ENCODE measurements at regions not wholly inside any gene's neighbourhood (a gene's known extent, or its start where the extent isn't known, plus 50 kb on each side); places are given as distances from the start of the nearest gene placed in this dataset.
"Not testable (repeated sequence)": the region's sequence is repeated elsewhere in the genome, so short reads cannot be mapped to it uniquely, and the experiment has no call there.

GRCh38 chr6:16891110-16891509, 129.8 kb upstream of the ATXN1 start:
- H3K27ac Mint-ChIP-seq, DNase-seq, H3K36me3 Mint-ChIP-seq, H3K4me1 Mint-ChIP-seq, H3K4me3 Mint-ChIP-seq, H3K9me3 Mint-ChIP-seq: not testable (repeated sequence)
- peaks cover 2 to 16% (median 7%) of the 10 kb centered on the region in 3 donors for H3K27me3 Mint-ChIP-seq (ENCODE audit: low read depth in 3 of 3)

DNA sequence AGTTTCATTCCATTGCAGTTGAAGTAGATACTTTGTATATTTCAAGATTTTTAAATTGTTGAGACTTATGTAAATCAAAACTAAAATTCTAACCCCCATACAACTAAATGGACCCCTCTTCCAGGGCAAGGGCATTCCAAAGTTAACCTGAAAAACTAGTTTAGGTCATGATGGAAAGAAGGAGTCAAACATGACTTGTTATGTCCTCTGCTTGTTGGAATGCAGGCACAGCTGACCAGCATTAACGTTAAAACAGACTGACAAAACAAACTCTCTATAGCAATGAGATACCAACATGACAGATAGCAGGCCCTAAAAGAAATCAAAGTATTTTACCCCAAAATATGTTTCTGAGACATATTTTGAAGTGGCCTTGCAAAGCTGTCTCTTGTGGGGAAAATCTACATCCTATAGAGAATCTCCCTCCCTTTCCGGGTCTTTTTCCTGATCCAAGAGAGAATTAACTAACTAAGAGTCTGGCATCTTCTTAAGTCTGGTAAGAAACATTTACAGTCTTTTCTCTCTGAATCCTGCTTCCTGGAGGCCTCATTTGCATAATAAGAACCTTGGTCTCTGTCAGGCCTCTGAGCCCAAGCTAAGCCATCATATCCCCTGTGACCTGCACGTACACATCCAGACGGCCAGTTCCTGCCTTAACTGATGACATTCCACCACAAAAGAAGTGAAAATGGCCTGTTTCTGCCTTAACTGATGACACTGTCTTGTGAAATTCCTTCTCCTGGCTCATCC, 124.3 kb upstream of the ATXN1 start:
- Mint-ChIP-seq H3K36me3 (no peaks in the 10 kb centered on the region), H3K9me3 (no peaks in the 10 kb centered on the region), H3K27ac (no peak overlapping the region), H3K4me3 (no peak overlapping the region), H3K4me1 (no peaks in the 10 kb centered on the region), H3K27me3 (ENCODE audit: low read depth in 3 of 3) (peaks cover 2 to 7% (median 3%) of the 10 kb centered on the region in 3 donors)
- DNase-seq, result no peak

- DNase-seq, result no peak
- no peaks in the 10 kb centered on the region for H3K4me1 Mint-ChIP-seq
- no peaks in the 10 kb centered on the region for H3K36me3 Mint-ChIP-seq
- H3K9me3 Mint-ChIP-seq, result no peaks in the 10 kb centered on the region
- H3K4me3 Mint-ChIP-seq, result no peak overlapping the region
- peaks cover 4 to 14% (median 5%) of the 10 kb centered on the region in 3 donors for H3K27me3 Mint-ChIP-seq (ENCODE audit: low read depth in 3 of 3)
- H3K27ac Mint-ChIP-seq, result no peak overlapping the region
Measured at GRCh38 chr6:16884526-16884925, 123.3 kb upstream of the ATXN1 start.

GRCh38 chr6:16883414-16883813, 122.2 kb upstream of the ATXN1 start:
- no peak overlapping the region for H3K4me3 Mint-ChIP-seq
- peaks cover 4 to 14% (median 5%) of the 10 kb centered on the region in 3 donors for H3K27me3 Mint-ChIP-seq (ENCODE audit: low read depth in 3 of 3)
- no peak for DNase-seq
- H3K4me1 Mint-ChIP-seq, result no peaks in the 10 kb centered on the region
- peaks cover 0 to under 1% (median 0%) of the 10 kb centered on the region in 6 donors for H3K9me3 Mint-ChIP-seq
- no peak overlapping the region for H3K27ac Mint-ChIP-seq
- no peaks in the 10 kb centered on the region for H3K36me3 Mint-ChIP-seq

DNA sequence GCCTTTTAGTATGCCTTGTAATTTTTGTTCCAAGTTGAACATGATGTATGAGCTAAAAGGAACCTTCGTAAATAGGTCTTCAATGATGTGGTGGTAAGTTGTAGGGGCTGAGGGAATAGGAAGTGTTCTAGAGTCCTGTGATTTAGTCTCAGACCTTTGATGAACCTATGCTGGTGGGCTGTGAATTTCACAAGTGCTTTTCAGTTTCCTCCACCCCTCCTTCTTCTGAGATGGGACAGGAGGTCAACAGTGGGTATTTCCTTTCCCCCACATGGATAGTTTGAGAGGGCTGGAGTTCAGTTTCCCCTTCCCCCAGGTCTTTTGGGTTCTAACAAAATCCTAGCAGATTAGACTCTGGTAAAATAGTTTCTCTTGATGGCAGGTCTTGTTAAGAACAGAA, 121.0 kb upstream of the ATXN1 start:
- Mint-ChIP-seq H3K27ac (no peak overlapping the region), H3K36me3 (no peaks in the 10 kb centered on the region), H3K27me3 (ENCODE audit: low read depth in 3 of 3) (peaks cover 4 to 22% (median 10%) of the 10 kb centered on the region in 3 donors), H3K9me3 (peaks cover 0 to 3% (median 0%) of the 10 kb centered on the region in 6 donors), H3K4me1 (no peaks in the 10 kb centered on the region), H3K4me3 (no peak overlapping the region)
- DNase-seq, result no peak

DNA sequence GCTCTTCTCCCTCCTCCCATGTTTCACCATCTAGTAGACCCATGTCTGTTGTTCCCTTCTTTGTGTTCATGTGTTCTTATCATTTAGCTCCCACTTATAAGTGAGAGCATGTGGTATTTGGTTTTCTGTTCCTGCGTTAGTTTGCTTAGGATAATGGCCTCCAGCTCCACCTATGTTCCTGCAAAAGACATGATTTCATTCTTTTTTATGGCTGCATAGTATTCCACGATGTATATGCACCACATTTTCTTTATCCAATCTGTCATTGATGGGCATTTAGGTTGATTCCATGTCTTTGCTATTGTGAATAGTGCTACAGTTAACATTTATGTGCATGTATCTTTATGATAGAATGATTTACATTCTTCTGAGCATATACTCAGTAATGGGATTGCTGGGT, 115.6 kb upstream of the ATXN1 start:
- not testable (repeated sequence) for H3K36me3 Mint-ChIP-seq, H3K4me1 Mint-ChIP-seq, H3K9me3 Mint-ChIP-seq, DNase-seq, H3K4me3 Mint-ChIP-seq, H3K27ac Mint-ChIP-seq
- peaks cover 5 to 24% (median 8%) of the 10 kb centered on the region in 3 donors for H3K27me3 Mint-ChIP-seq (ENCODE audit: low read depth in 3 of 3)

GRCh38 chr6:16876201-16876600, 114.9 kb upstream of the ATXN1 start:
- H3K4me3 Mint-ChIP-seq, result no peak overlapping the region
- H3K9me3 Mint-ChIP-seq, result peaks cover 0 to 6% (median 1%) of the 10 kb centered on the region in 6 donors
- H3K27ac Mint-ChIP-seq, result no peak overlapping the region
- H3K4me1 Mint-ChIP-seq, result no peaks in the 10 kb centered on the region
- DNase-seq, result no peak
- H3K36me3 Mint-ChIP-seq, result no peaks in the 10 kb centered on the region
- peaks cover 5 to 24% (median 8%) of the 10 kb centered on the region in 3 donors for H3K27me3 Mint-ChIP-seq (ENCODE audit: low read depth in 3 of 3)

DNA sequence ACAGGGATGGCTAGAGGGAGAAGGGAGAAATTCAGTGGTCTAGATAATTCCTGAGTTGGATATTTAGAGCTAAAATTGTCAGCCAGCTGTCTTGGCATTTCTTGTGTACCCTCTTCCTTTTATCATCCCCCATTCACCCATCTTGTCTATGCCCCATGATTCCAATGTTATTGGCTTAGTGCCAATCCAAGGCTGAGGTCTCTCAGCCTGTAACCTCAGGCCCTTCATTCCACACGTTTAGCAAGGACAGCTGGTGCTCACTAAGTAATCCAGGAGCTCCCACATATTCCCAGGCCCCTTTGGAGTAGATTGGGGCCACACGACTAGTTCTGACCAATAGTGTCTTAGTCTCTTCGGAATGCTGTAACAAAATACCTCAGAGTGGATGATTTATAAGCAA, 112.4 kb upstream of the ATXN1 start:
- H3K4me1 Mint-ChIP-seq, result no peaks in the 10 kb centered on the region

GRCh38 chr6:16872543-16873235, 111.4 kb upstream of the ATXN1 start:
- peaks cover 1 to 7% (median 3%) of the 10 kb centered on the region in 3 donors for H3K27me3 Mint-ChIP-seq (ENCODE audit: low read depth in 3 of 3)
- no peak overlapping the region for H3K4me3 Mint-ChIP-seq
- peaks cover 0 to 6% (median 0%) of the 10 kb centered on the region in 6 donors for H3K9me3 Mint-ChIP-seq
- H3K4me1 Mint-ChIP-seq, result no peaks in the 10 kb centered on the region
- no peak overlapping the region for H3K27ac Mint-ChIP-seq
- H3K36me3 Mint-ChIP-seq, result no peaks in the 10 kb centered on the region
- DNase-seq, result no peak

More for the DNA sequence above, 112.4 kb upstream of the ATXN1 start:
- Mint-ChIP-seq H3K36me3 (no peaks in the 10 kb centered on the region), H3K9me3 (peaks cover 0 to 6% (median 1%) of the 10 kb centered on the region in 6 donors), H3K27me3 (ENCODE audit: low read depth in 3 of 3) (peaks cover 3 to 11% (median 6%) of the 10 kb centered on the region in 3 donors), H3K4me3 (no peak overlapping the region), H3K27ac (no peak overlapping the region)
- DNase-seq, result no peak

DNA sequence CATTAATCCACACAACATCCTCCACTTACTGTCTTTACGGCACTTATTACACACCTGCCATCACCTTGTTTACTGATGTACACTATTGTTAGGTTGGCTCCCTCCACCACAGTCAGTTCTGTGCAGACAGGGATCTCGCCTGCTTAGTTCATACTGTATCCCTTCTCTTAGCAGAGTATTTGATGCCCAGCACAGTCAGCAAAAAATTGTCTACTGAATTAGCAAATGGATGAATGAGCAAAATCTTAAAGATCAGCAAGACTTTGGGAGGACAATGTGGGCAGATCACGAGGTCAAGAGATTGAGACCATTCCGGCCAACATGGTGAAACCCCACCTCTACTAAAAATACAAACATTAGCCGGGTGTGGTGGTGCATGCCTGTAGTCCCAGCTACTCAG, 109.8 kb upstream of the ATXN1 start:
- no peaks in the 10 kb centered on the region for H3K4me1 Mint-ChIP-seq
- H3K27me3 Mint-ChIP-seq (ENCODE audit: low read depth in 3 of 3), result no peaks in the 10 kb centered on the region
- no peaks in the 10 kb centered on the region for H3K36me3 Mint-ChIP-seq
- no peaks in the 10 kb centered on the region for H3K9me3 Mint-ChIP-seq
- no peak for DNase-seq
- H3K4me3 Mint-ChIP-seq, result no peak overlapping the region
- H3K27ac Mint-ChIP-seq, result no peak overlapping the region

DNA sequence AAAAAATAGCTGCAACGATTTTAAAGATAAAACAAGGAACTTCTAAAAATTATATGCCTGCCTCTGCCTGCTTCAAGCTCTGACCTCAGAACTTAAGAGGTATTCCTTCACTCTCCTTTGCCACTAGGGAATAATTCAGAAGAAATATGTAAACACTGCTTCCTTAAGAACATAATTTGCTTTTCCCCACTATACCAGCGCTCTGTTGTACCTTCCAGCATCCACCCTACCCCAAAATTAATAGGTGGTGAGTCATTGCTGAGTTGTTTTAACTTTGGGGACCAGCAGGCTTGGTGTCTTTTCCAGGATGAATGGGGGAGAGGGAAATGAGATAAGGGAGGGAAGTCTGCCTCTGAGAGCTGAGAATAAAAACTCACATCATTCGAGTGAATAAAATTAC, 107.7 kb upstream of the ATXN1 start:
- H3K27ac Mint-ChIP-seq, result no peak overlapping the region
- no peak for DNase-seq
- no peak overlapping the region for H3K4me3 Mint-ChIP-seq
- H3K27me3 Mint-ChIP-seq (ENCODE audit: low read depth in 3 of 3), result no peaks in the 10 kb centered on the region
- H3K9me3 Mint-ChIP-seq, result no peaks in the 10 kb centered on the region
- no peaks in the 10 kb centered on the region for H3K36me3 Mint-ChIP-seq
- peaks cover 0 to under 1% of the 10 kb centered on the region in 2 donors for H3K4me1 Mint-ChIP-seq

- no peaks in the 10 kb centered on the region for H3K4me1 Mint-ChIP-seq
- H3K27ac Mint-ChIP-seq, result no peak overlapping the region
- H3K9me3 Mint-ChIP-seq, result peaks cover 0 to 5% (median 0%) of the 10 kb centered on the region in 6 donors
- no peaks in the 10 kb centered on the region for H3K27me3 Mint-ChIP-seq (ENCODE audit: low read depth in 3 of 3)
- H3K36me3 Mint-ChIP-seq, result no peaks in the 10 kb centered on the region
- DNase-seq, result no peak
- no peak overlapping the region for H3K4me3 Mint-ChIP-seq
Measured at GRCh38 chr6:16857969-16858592, 96.8 kb upstream of the ATXN1 start.

DNA sequence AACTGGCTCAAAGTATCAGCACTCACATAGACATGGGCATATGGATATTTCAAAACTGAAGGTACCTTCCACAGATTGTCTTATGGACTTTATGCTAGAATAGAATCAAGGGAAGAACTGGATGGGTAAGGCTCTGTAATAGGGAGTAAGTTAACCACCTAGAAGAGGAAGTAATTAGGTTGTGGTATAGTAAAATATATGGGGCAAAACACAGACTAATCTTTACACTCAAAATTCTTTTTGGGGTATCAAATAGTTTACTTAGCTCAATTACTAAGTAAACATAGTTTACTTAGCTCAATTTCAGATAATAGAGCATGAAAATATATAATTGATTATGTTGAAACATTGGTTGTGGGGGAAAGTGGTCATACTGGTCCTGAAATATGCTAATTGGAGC, 94.2 kb upstream of the ATXN1 start:
- Mint-ChIP-seq H3K27ac (no peak overlapping the region), H3K4me3 (no peak overlapping the region), H3K9me3 (peaks cover 0 to 1% (median 0%) of the 10 kb centered on the region in 6 donors), H3K27me3 (ENCODE audit: low read depth in 3 of 3) (peaks cover 0 to 8% (median 3%) of the 10 kb centered on the region in 3 donors), H3K4me1 (no peaks in the 10 kb centered on the region), H3K36me3 (no peaks in the 10 kb centered on the region)
- DNase-seq, result no peak

DNA sequence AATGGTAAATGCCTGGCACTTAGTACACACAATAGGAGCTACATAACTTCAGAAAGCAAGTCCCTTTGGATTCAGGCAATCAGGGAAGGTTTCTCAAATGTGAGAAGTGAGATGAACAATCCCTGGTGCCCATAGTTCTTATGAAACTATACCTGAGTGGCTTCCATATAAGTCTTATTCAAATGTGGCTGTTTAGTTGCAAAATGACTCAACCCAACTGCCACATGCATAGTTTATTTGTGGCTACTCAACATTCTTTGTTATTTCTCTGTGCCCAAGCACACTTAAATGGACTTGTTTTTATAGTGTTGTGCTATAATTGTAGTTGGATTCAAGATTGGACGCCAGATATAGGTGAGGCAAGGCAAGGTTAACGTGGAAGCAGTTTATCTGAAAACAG, 93.7 kb upstream of the ATXN1 start:
- Mint-ChIP-seq H3K4me3 (no peak overlapping the region), H3K9me3 (peaks cover 0 to 1% (median 0%) of the 10 kb centered on the region in 6 donors), H3K36me3 (no peaks in the 10 kb centered on the region), H3K27ac (no peak overlapping the region), H3K4me1 (peaks cover 2 to 4% of the 10 kb centered on the region in 2 donors), H3K27me3 (ENCODE audit: low read depth in 3 of 3) (peaks cover 0 to 8% (median 3%) of the 10 kb centered on the region in 3 donors)
- DNase-seq, result no peak

Measured in immature natural killer cell (primary cell).